Thoracic aorta (tissue), 2 donors: ENCODE measurements at regions not wholly inside any gene's neighbourhood (a gene's known extent, or its start where the extent isn't known, plus 50 kb on each side); places are given as distances from the start of the nearest gene placed in this dataset.

Experiments used
- ATAC-seq: fragments of 150-250 bp; one replicate; pipeline ENCODE4 v1.8.0; 2017; ENCODE audit warnings: low read depth; ENCODE audit not compliant: insufficient number of reproducible peaks, low FRiP score
- DNase-seq: peaks from one replicate; pipeline ENCODE4 v3.0.0-alpha.2; 2020; ENCODE audit warnings: low spot score
- H3K27ac ChIP-seq, 2 donors: fragments of 200-600 bp; sonication (generic); 1 replicate in 1 of 2; 2 replicates in 1 of 2; pipeline ENCODE4 v1.5.1; 2016; ENCODE audit warnings: mild to moderate bottlenecking in 2 of 2, moderate library complexity in 2 of 2
- H3K27me3 ChIP-seq: fragments of 200-600 bp; sonication (generic); replicated peaks from 2 replicates; pipeline ENCODE4 v1.6.0; 2016; ENCODE audit warnings: mild to moderate bottlenecking; ENCODE audit not compliant: insufficient read depth
- H3K36me3 ChIP-seq: fragments of 200-600 bp; sonication (generic); one replicate; pipeline ENCODE4 v1.5.1; 2016
- H3K4me1 ChIP-seq, 2 donors: fragments of 200-600 bp; sonication (generic); 1 replicate in 1 of 2; 2 replicates in 1 of 2; pipeline versions ENCODE4 v1.5.1 to v1.6.0; 2016; ENCODE audit warnings: low read depth in 2 of 2, mild to moderate bottlenecking in 1 of 2; ENCODE audit not compliant: control insufficient read depth in 1 of 2
- H3K4me3 ChIP-seq: fragments of 200-600 bp; sonication (generic); 2 replicates; pipeline ENCODE4 v1.5.1; 2016; ENCODE audit warnings: mild to moderate bottlenecking
- H3K9me3 ChIP-seq: fragments of 200-600 bp; sonication (generic); 2 replicates; pipeline ENCODE4 v1.5.1; 2016
- TF ChIP-seq, protein P1 (sequence below): fragments of 200-600 bp; sonication (generic); IDR thresholded peaks from one replicate; pipeline ENCODE4 v1.5.1; 2019; ENCODE audit warnings: antibody characterized with exemption

- TF ChIP-seq, protein P1, sequence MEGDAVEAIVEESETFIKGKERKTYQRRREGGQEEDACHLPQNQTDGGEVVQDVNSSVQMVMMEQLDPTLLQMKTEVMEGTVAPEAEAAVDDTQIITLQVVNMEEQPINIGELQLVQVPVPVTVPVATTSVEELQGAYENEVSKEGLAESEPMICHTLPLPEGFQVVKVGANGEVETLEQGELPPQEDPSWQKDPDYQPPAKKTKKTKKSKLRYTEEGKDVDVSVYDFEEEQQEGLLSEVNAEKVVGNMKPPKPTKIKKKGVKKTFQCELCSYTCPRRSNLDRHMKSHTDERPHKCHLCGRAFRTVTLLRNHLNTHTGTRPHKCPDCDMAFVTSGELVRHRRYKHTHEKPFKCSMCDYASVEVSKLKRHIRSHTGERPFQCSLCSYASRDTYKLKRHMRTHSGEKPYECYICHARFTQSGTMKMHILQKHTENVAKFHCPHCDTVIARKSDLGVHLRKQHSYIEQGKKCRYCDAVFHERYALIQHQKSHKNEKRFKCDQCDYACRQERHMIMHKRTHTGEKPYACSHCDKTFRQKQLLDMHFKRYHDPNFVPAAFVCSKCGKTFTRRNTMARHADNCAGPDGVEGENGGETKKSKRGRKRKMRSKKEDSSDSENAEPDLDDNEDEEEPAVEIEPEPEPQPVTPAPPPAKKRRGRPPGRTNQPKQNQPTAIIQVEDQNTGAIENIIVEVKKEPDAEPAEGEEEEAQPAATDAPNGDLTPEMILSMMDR: no peak
- H3K9me3 ChIP-seq: no peaks in the 10 kb centered on the region
- H3K27ac ChIP-seq: no peak overlapping the region
- no peaks in the 10 kb centered on the region for H3K36me3 ChIP-seq
- no peak overlapping the region for H3K4me3 ChIP-seq
- no peaks in the 10 kb centered on the region for H3K4me1 ChIP-seq
- no peak for ATAC-seq
- no peaks in the 10 kb centered on the region for H3K27me3 ChIP-seq
- DNase-seq: no peak
Observed at GRCh38 chr6:88294702-88295101, 128.6 kb upstream of the CNR1 start.

DNA sequence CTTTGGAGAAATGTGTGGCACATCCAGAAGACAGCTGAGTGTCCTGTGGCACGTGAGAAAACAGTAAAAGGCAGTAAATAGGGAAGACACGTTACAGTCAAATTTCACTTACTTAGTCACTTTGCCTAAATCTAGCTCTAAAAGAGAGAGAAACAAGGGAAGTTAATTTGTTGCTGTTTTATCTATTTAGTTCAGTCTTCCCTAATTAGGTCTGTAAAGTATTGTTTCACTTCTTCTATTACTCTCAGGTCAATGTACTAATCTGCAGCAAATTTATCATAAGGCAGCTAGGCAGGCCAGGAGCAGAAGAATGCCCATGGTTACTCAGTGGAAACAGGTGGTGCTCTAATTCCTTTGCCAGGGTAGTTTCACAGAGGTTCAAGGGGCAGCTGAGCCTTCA lies 124.3 kb upstream of the CNR1 start:
- H3K27ac ChIP-seq: no peak overlapping the region
- DNase-seq: no peak
- peaks cover 7% of the 10 kb centered on the region for H3K9me3 ChIP-seq
- H3K27me3 ChIP-seq: no peaks in the 10 kb centered on the region
- H3K4me1 ChIP-seq: no peaks in the 10 kb centered on the region
- no peak overlapping the region for H3K4me3 ChIP-seq
- no peaks in the 10 kb centered on the region for H3K36me3 ChIP-seq
- TF ChIP-seq, protein P1: no peak
- ATAC-seq: no peak

DNA sequence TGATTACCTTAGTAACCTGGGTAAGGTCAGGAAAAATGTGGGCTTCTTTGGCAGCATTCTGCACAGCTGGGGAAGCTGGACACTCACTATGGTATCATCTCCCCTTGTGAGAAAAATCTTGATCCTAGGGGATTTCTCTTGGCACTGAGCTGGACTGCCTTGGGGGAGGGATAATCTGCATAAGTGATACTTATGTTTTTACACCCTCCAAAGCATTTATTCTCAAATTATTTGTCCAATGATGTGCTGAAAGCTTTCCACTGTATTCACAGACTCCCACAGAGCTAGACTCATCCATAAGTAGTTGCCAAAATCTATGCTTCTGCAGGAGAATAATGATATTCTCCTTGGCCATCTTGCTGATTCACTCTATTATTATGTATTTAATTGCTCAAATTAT lies 121.5 kb upstream of the CNR1 start:
- DNase-seq (no peak), ATAC-seq (no peak)
- Histone ChIP-seq H3K9me3 (peaks cover 8% of the 10 kb centered on the region), H3K36me3 (no peaks in the 10 kb centered on the region), H3K27me3 (no peaks in the 10 kb centered on the region), H3K4me3 (no peak overlapping the region), H3K27ac (no peak overlapping the region), H3K4me1 (no peaks in the 10 kb centered on the region)
- TF ChIP-seq, protein P1: no peak

DNA sequence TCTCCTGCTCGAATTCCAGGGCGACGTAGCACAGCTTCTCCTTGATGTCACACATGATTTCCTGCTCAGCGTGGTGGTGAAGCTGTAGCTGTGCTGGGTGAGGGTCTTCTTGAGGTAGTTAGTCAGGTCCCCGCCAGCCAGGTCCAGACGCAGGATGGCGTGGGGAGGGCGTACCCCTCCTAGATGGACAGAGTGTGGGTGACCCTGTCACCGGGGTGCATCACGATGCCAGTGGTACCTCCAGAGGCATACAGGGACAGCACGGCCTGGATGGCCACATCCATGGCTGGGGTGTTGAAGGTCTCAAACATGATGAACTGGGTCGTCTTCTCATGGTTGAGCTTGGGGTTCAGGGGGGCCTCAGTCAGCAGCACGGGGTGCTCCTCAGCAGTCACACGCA lies 110.2 kb upstream of the CNR1 start:
- H3K27me3 ChIP-seq: no peaks in the 10 kb centered on the region
- TF ChIP-seq, protein P1: no peak
- H3K4me3 ChIP-seq: no peak overlapping the region
- no peaks in the 10 kb centered on the region for H3K36me3 ChIP-seq
- H3K4me1 ChIP-seq: no peaks in the 10 kb centered on the region
- H3K27ac ChIP-seq: no peak overlapping the region
- no peak for DNase-seq
- ATAC-seq: no peak
- no peaks in the 10 kb centered on the region for H3K9me3 ChIP-seq

GRCh38 chr6:88268508-88268907 lies 102.4 kb upstream of the CNR1 start:
- H3K27me3 ChIP-seq: no peaks in the 10 kb centered on the region
- H3K9me3 ChIP-seq: no peaks in the 10 kb centered on the region
- ATAC-seq: no peak
- no peak for DNase-seq
- H3K27ac ChIP-seq: no peak overlapping the region
- no peaks in the 10 kb centered on the region for H3K4me1 ChIP-seq
- no peak overlapping the region for H3K4me3 ChIP-seq
- TF ChIP-seq, protein P1: no peak
- no peaks in the 10 kb centered on the region for H3K36me3 ChIP-seq
